Osteoblast (primary cell): ENCODE measurements at regions not wholly inside any gene's neighbourhood (a gene's known extent, or its start where the extent isn't known, plus 50 kb on each side); places are given as distances from the start of the nearest gene placed in this dataset.

ENCODE experiments used
- DNase-seq: peaks from one replicate; pipeline ENCODE4 v3.0.0; 2011; ENCODE audit warnings: low spot score, mixed read lengths; ENCODE audit not compliant: insufficient read length; ENCODE audit errors: missing footprints
- H2AFZ ChIP-seq: 2 replicates; pipeline ENCODE4 v1.6.0; 2011; ENCODE audit warnings: mild to moderate bottlenecking, low read length
- H3K27ac ChIP-seq: 2 replicates; pipeline ENCODE4 v1.5.1; 2011; ENCODE audit warnings: mild to moderate bottlenecking, low read depth, low read length, moderate library complexity
- H3K27me3 ChIP-seq: 2 replicates; pipeline ENCODE4 v1.6.0; 2012; ENCODE audit warnings: mild to moderate bottlenecking, control low read depth, inconsistent platforms, low read length, moderate library complexity; ENCODE audit not compliant: insufficient read depth
- H3K36me3 ChIP-seq: 2 replicates; pipeline ENCODE4 v1.5.1; 2011; ENCODE audit warnings: mild to moderate bottlenecking, low read length, control low read depth, moderate library complexity; ENCODE audit not compliant: insufficient read depth
- H3K4me1 ChIP-seq: 2 replicates; pipeline ENCODE4 v1.5.1; 2011; ENCODE audit warnings: mild to moderate bottlenecking, low read length, control low read depth, moderate library complexity; ENCODE audit not compliant: insufficient read depth
- H3K4me2 ChIP-seq: 2 replicates; pipeline ENCODE4 v1.6.0; 2011; ENCODE audit warnings: mild to moderate bottlenecking, low read length; ENCODE audit not compliant: insufficient read depth
- H3K4me3 ChIP-seq: fragments of 200-600 bp; sonication (generic); 3 replicates; pipeline ENCODE4 v1.5.1; 2012; ENCODE audit warnings: mild to moderate bottlenecking, low read length, inconsistent platforms; ENCODE audit not compliant: insufficient read depth
- H3K79me2 ChIP-seq: 2 replicates; pipeline ENCODE4 v1.6.0; 2012; ENCODE audit warnings: mild to moderate bottlenecking, low read length, control low read depth, inconsistent platforms; ENCODE audit not compliant: insufficient read depth
- H3K9me3 ChIP-seq: 2 replicates; pipeline ENCODE4 v1.5.1; 2011; ENCODE audit warnings: low read depth, low read length, control low read depth
- H4K20me1 ChIP-seq: 2 replicates; pipeline ENCODE4 v1.6.0; 2012; ENCODE audit warnings: mild to moderate bottlenecking, low read length, control low read depth; ENCODE audit not compliant: insufficient read depth
- CTCF ChIP-seq: IDR thresholded peaks from 2 replicates; pipeline ENCODE4 v1.5.1; 2011; ENCODE audit warnings: mild to moderate bottlenecking, low read depth, low read length, moderate library complexity; ENCODE audit errors: extremely low read depth

GRCh38 chr22:26817926-26818325 is 160.5 kb downstream of the MIAT start:
- no peak for TF ChIP-seq CTCF
- Histone ChIP-seq H2AFZ (no peak overlapping the region), H3K27ac (no peak overlapping the region), H3K4me2 (no peak overlapping the region), H3K4me1 (no peaks in the 10 kb centered on the region), H4K20me1 (no peaks in the 10 kb centered on the region), H3K27me3 (peaks cover 10% of the 10 kb centered on the region), H3K79me2 (no peaks in the 10 kb centered on the region), H3K4me3 (no peak overlapping the region), H3K9me3 (peaks cover 13% of the 10 kb centered on the region), H3K36me3 (no peaks in the 10 kb centered on the region)
- no peak for DNase-seq

DNA sequence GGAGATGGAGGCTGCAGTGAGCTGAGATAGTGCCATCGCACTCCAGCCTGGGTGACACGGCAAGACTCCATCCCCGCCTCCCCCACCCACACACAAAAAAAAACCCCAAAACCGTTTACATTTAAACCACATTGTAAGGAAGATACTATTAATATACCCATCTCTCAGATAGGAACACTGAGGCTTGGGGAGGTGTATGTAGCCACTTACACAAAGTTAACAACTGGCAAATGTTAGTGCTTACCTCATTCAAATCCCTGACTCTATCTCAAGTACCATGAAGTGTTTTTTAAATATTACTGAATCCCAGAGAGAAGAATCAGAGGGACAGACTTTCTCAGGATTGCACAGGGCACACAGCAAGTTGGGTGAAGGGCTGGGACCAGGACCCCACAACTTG is 164.5 kb downstream of the MIAT start:
- Histone ChIP-seq H3K36me3 (no peaks in the 10 kb centered on the region), H3K4me2 (no peak overlapping the region), H3K27ac (no peak overlapping the region), H3K79me2 (no peaks in the 10 kb centered on the region), H3K27me3 (peaks cover 12% of the 10 kb centered on the region), H4K20me1 (no peaks in the 10 kb centered on the region), H3K4me1 (no peaks in the 10 kb centered on the region), H3K4me3 (no peak overlapping the region), H2AFZ (no peak overlapping the region), H3K9me3 (peaks cover 13% of the 10 kb centered on the region)
- DNase-seq = no peak
- TF ChIP-seq CTCF = no peak

DNA sequence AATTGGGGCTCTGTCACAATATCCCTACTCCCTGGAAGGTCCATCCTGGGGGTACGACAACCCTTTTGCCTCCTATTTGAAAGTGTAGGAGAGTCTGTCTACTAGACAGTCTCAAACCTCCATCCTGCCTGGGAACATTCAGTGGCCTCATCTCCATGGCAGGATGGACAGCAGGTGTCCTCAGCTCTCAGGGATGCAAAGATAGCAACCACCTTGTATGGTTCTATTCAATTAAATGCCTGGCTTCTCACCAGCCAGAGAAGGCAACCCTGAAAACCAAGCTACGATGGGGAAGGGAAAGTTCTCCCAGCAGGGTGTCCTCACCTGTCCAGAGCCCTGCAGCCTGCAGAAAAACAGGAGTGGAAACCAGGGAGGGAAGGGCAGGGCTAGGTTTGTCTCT is 164.9 kb downstream of the MIAT start:
- no peak for TF ChIP-seq CTCF
- H3K4me2 ChIP-seq = no peak overlapping the region
- no peaks in the 10 kb centered on the region for H4K20me1 ChIP-seq

GRCh38 chr22:26823966-26824365 is 166.6 kb downstream of the MIAT start:
- Histone ChIP-seq H3K27me3 (peaks cover 15% of the 10 kb centered on the region), H2AFZ (no peak overlapping the region), H3K4me1 (no peaks in the 10 kb centered on the region), H3K9me3 (peaks cover under 1% of the 10 kb centered on the region), H3K4me2 (no peak overlapping the region), H3K4me3 (no peak overlapping the region), H4K20me1 (no peaks in the 10 kb centered on the region), H3K36me3 (no peaks in the 10 kb centered on the region), H3K79me2 (no peaks in the 10 kb centered on the region), H3K27ac (no peak overlapping the region)
- no peak for DNase-seq
- TF ChIP-seq CTCF = no peak

More for the DNA sequence above, 164.9 kb downstream of the MIAT start:
- Histone ChIP-seq H3K4me1 (no peaks in the 10 kb centered on the region), H3K4me3 (no peak overlapping the region), H3K9me3 (peaks cover 13% of the 10 kb centered on the region), H3K36me3 (no peaks in the 10 kb centered on the region), H3K27me3 (peaks cover 15% of the 10 kb centered on the region), H3K79me2 (no peaks in the 10 kb centered on the region), H2AFZ (no peak overlapping the region), H3K27ac (no peak overlapping the region)
- no peak for DNase-seq
